ENCODE measurements at regions not wholly inside any gene's neighbourhood (a gene's known extent, or its start where the extent isn't known, plus 50 kb on each side); places are given as distances from the start of the nearest gene placed in this dataset.

- DNase-seq (ENCODE audit: low read depth in 2 of 2) = no peak
Observed at GRCh38 chr5:117803533-117803932, 1184.8 kb downstream of the DTWD2 start.

- no peak for DNase-seq (ENCODE audit: low read depth in 2 of 2)
Observed at GRCh38 chr5:117801583-117801982, 1186.8 kb downstream of the DTWD2 start.

- DNase-seq (ENCODE audit: low read depth in 2 of 2) = no peak
Observed at GRCh38 chr5:117800261-117800660, 1188.1 kb downstream of the DTWD2 start.

- DNase-seq (ENCODE audit: low read depth in 2 of 2) = no peak
Observed at GRCh38 chr5:117794847-117795246, 1193.5 kb downstream of the DTWD2 start.

- DNase-seq (ENCODE audit: low read depth in 2 of 2) = no peak
Observed at GRCh38 chr5:117793963-117794362, 1194.4 kb downstream of the DTWD2 start.

- no peak for DNase-seq (ENCODE audit: low read depth in 2 of 2)
Observed at GRCh38 chr5:117792476-117792875, 1195.9 kb downstream of the DTWD2 start.

GRCh38 chr5:117788596-117788995 lies 1199.8 kb downstream of the DTWD2 start:
- DNase-seq (ENCODE audit: low read depth in 2 of 2) = no peak

GRCh38 chr5:117779171-117779570 lies 1204.5 kb upstream of the SEMA6A start:
- DNase-seq (ENCODE audit: low read depth in 2 of 2) = no peak

- DNase-seq (ENCODE audit: low read depth in 2 of 2) = no peak
Observed at GRCh38 chr5:117776977-117777376, 1202.4 kb upstream of the SEMA6A start.

GRCh38 chr5:117769877-117770276 lies 1195.3 kb upstream of the SEMA6A start:
- DNase-seq (ENCODE audit: low read depth in 2 of 2) = no peak

GRCh38 chr5:117763271-117763670 lies 1188.6 kb upstream of the SEMA6A start:
- DNase-seq (ENCODE audit: low read depth in 2 of 2) = no peak

GRCh38 chr5:117761186-117761585 lies 1186.6 kb upstream of the SEMA6A start:
- DNase-seq (ENCODE audit: low read depth in 2 of 2) = no peak

GRCh38 chr5:117759849-117760499 lies 1185.4 kb upstream of the SEMA6A start:
- no peak for DNase-seq (ENCODE audit: low read depth in 2 of 2)

- no peak for DNase-seq (ENCODE audit: low read depth in 2 of 2)
Observed at GRCh38 chr5:117752403-117752802, 1177.8 kb upstream of the SEMA6A start.

GRCh38 chr5:117748336-117748735 lies 1173.7 kb upstream of the SEMA6A start:
- DNase-seq (ENCODE audit: low read depth in 2 of 2) = no peak

- DNase-seq (ENCODE audit: low read depth in 2 of 2) = no peak
Observed at GRCh38 chr5:117743337-117743736, 1168.7 kb upstream of the SEMA6A start.

- no peak for DNase-seq (ENCODE audit: low read depth in 2 of 2)
Observed at GRCh38 chr5:117741655-117742206, 1167.1 kb upstream of the SEMA6A start.

GRCh38 chr5:117740268-117740667 lies 1165.6 kb upstream of the SEMA6A start:
- no peak for DNase-seq (ENCODE audit: low read depth in 2 of 2)

GRCh38 chr5:117738571-117738970 lies 1163.9 kb upstream of the SEMA6A start:
- no peak for DNase-seq (ENCODE audit: low read depth in 2 of 2)

- DNase-seq (ENCODE audit: low read depth in 2 of 2) = no peak
Observed at GRCh38 chr5:117736698-117737097, 1162.1 kb upstream of the SEMA6A start.

- DNase-seq (ENCODE audit: low read depth in 2 of 2) = no peak
Observed at GRCh38 chr5:117734056-117734455, 1159.4 kb upstream of the SEMA6A start.

GRCh38 chr5:117733051-117733450 lies 1158.4 kb upstream of the SEMA6A start:
- DNase-seq (ENCODE audit: low read depth in 2 of 2) = no peak

- DNase-seq (ENCODE audit: low read depth in 2 of 2) = no peak
Observed at GRCh38 chr5:117732264-117732663, 1157.6 kb upstream of the SEMA6A start.

- DNase-seq (ENCODE audit: low read depth in 2 of 2) = no peak
Observed at GRCh38 chr5:117731446-117731845, 1156.8 kb upstream of the SEMA6A start.
